KMS-11 (cell line): ENCODE measurements at regions not wholly inside any gene's neighbourhood (a gene's known extent, or its start where the extent isn't known, plus 50 kb on each side); places are given as distances from the start of the nearest gene placed in this dataset.
A peak's percentile ranks its signal among the peaks of the same experiment; 100 is the strongest.
"Not testable (repeated sequence)": the region's sequence is repeated elsewhere in the genome, so short reads cannot be mapped to it uniquely, and the experiment has no call there.

Experiments
- H2AFZ ChIP-seq: fragments of 200-600 bp; sonication (generic); 2 replicates; pipeline ENCODE4 v1.6.1; 2016; ENCODE audit warnings: antibody characterized with exemption, mixed run types, low read depth
- H3K27ac ChIP-seq: fragments of 200-600 bp; sonication (generic); 2 replicates; pipeline ENCODE4 v1.6.1; 2016; ENCODE audit warnings: mild to moderate bottlenecking, mixed run types
- H3K27me3 ChIP-seq: fragments of 200-600 bp; sonication (generic); 2 replicates; pipeline ENCODE4 v1.6.1; 2017; ENCODE audit warnings: mild to moderate bottlenecking, low read depth, mixed run types, moderate library complexity; ENCODE audit not compliant: insufficient read depth
- H3K36me3 ChIP-seq: fragments of 200-600 bp; sonication (generic); 2 replicates; pipeline ENCODE4 v1.6.1; 2017; ENCODE audit warnings: mild to moderate bottlenecking, mixed run types; ENCODE audit not compliant: insufficient read depth
- H3K4me1 ChIP-seq: fragments of 200-600 bp; sonication (generic); 2 replicates; pipeline ENCODE4 v1.6.1; 2016; ENCODE audit warnings: mild to moderate bottlenecking, low read depth, mixed run types; ENCODE audit not compliant: poor library complexity, severe bottlenecking
- H3K4me2 ChIP-seq: fragments of 200-600 bp; sonication (generic); 2 replicates; pipeline ENCODE4 v1.7.0; 2016; ENCODE audit warnings: mild to moderate bottlenecking, mixed run types
- H3K4me3 ChIP-seq: fragments of 200-600 bp; sonication (generic); IDR thresholded peaks from 2 replicates; pipeline ENCODE4 v1.6.1; 2017; ENCODE audit warnings: low read depth, low read length, mixed read lengths; ENCODE audit not compliant: insufficient read depth
- H3K79me2 ChIP-seq: fragments of 200-600 bp; sonication (generic); 2 replicates; pipeline ENCODE4 v1.6.1; 2016; ENCODE audit warnings: low read depth, mixed run types; ENCODE audit not compliant: insufficient read depth
- H3K9ac ChIP-seq: fragments of 200-600 bp; sonication (generic); 2 replicates; pipeline ENCODE4 v1.6.1; 2016; ENCODE audit warnings: mild to moderate bottlenecking, mixed run types
- H4K20me1 ChIP-seq: fragments of 200-600 bp; sonication (generic); 2 replicates; pipeline ENCODE4 v1.6.1; 2016; ENCODE audit warnings: mild to moderate bottlenecking, mixed run types; ENCODE audit not compliant: insufficient read depth
- CTCF ChIP-seq: fragments of 200-600 bp; sonication (generic); conservative IDR thresholded peaks from 2 replicates; pipeline ENCODE4 v1.6.1; 2017; ENCODE audit warnings: low read depth, mild to moderate bottlenecking, antibody characterized with exemption, low read length, moderate library complexity, mixed read lengths

DNA sequence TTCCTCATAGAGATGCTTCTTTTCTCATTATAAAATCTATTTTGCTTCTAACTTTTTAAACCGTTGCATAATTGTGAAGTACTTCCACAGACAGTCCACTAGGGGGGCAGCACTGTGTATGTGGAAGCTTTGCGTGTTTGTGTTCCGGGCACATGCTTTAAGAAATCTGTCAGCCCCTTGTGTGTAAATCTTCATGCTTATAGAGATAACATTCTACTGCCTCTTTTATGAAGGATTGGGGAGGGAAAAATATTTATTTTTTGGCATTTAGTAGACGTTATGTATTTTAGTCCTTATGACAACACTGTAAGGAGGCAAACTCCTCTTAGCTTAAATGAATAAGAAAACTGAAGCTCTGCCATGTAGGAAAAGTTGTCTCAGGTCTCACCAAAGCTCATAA, 157.3 kb upstream of the PTGFR start:
- Histone ChIP-seq H2AFZ (no peak overlapping the region), H3K27me3 (no peaks in the 10 kb centered on the region)

DNA sequence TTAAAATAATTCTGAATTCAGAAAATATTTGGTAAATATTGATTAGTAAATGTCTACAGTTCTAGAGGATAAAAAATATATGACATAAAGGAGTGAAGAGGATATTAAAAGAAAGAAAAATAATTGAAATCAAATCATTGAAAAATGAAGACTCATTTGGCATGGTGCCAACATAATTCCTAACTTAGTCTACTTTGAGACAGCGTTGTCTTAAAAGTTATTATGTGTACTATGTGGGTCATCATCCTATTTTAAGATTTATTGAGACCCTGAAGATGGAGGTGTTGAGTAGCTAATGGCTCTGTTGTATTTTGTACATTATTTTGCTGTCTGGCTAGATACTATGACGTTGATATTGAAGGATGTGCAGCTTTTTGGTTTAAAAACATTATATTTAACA, 156.7 kb upstream of the PTGFR start:
- H3K79me2 ChIP-seq: no peaks in the 10 kb centered on the region
- no peaks in the 10 kb centered on the region for H3K4me1 ChIP-seq
- H3K36me3 ChIP-seq: no peaks in the 10 kb centered on the region
- no peak overlapping the region for H3K27ac ChIP-seq
- H3K4me2 ChIP-seq: no peak overlapping the region
- no peaks in the 10 kb centered on the region for H4K20me1 ChIP-seq
- no peak overlapping the region for H3K9ac ChIP-seq
- no peak overlapping the region for H3K4me3 ChIP-seq
- no peaks in the 10 kb centered on the region for H3K27me3 ChIP-seq
- TF ChIP-seq CTCF: no peak
- H2AFZ ChIP-seq: no peak overlapping the region

More for the DNA sequence above, 157.3 kb upstream of the PTGFR start:
- TF ChIP-seq CTCF: peak; percentile 56
- H3K79me2 ChIP-seq: no peaks in the 10 kb centered on the region
- H3K4me1 ChIP-seq: no peaks in the 10 kb centered on the region
- no peak overlapping the region for H3K9ac ChIP-seq
- H3K36me3 ChIP-seq: no peaks in the 10 kb centered on the region
- H3K4me3 ChIP-seq: no peak overlapping the region
- no peak overlapping the region for H3K4me2 ChIP-seq
- no peaks in the 10 kb centered on the region for H4K20me1 ChIP-seq
- no peak overlapping the region for H3K27ac ChIP-seq

DNA sequence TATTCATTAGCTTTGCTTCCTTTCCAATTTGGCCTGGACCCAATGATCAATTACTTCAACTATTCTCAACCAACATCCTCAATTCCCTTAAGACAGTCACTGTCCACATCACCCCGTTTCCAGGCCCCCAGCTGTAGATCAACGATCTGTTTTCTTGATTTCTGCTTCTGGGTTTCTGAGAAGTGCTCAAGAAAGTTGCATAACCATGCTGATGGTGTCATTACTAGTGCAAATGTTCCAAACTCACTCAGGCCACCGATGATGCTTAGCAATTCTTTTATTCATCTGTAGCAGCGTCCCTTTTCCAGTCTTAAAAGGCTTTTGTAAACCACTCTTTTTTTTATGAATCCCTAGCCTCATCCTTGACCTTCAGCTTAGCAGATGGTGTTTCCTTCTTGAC, 155.8 kb upstream of the PTGFR start:
- Histone ChIP-seq H3K79me2 (no peaks in the 10 kb centered on the region), H3K4me2 (no peak overlapping the region), H3K4me1 (no peaks in the 10 kb centered on the region), H3K9ac (no peak overlapping the region), H3K36me3 (no peaks in the 10 kb centered on the region), H3K27ac (no peak overlapping the region), H2AFZ (no peak overlapping the region), H3K4me3 (no peak overlapping the region), H4K20me1 (no peaks in the 10 kb centered on the region), H3K27me3 (no peaks in the 10 kb centered on the region)
- TF ChIP-seq CTCF: no peak

DNA sequence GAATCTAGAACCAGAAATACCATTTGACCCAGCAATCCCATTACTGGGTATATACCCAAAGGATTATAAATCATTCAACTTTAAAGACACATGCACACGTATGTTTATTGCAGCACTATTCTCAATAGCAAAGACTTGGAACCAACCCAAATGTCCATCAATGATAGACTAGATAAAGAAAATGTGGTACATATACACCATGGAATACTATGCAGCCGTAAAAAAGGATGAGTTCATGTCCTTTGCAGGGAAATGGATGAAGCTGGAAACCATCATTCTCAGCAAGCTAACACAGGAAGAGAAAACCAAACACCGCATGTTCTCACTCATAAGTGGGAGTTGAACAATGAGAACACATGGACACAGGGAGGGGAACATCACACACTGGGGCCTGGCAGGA, 154.0 kb upstream of the PTGFR start:
- H3K9ac ChIP-seq, H3K27me3 ChIP-seq, H3K4me2 ChIP-seq, H3K79me2 ChIP-seq, H2AFZ ChIP-seq, H3K36me3 ChIP-seq, H3K4me3 ChIP-seq, H3K4me1 ChIP-seq, H4K20me1 ChIP-seq, H3K27ac ChIP-seq: not testable (repeated sequence)

GRCh38 chr1:78339490-78339889, 151.3 kb upstream of the PTGFR start:
- Histone ChIP-seq H3K4me3 (no peak overlapping the region), H3K36me3 (no peaks in the 10 kb centered on the region), H3K9ac (no peak overlapping the region), H3K4me1 (no peaks in the 10 kb centered on the region), H3K4me2 (no peak overlapping the region), H3K27ac (no peak overlapping the region), H4K20me1 (no peaks in the 10 kb centered on the region), H3K79me2 (no peaks in the 10 kb centered on the region), H2AFZ (no peak overlapping the region), H3K27me3 (no peaks in the 10 kb centered on the region)
- no peak for TF ChIP-seq CTCF
